ENCODE measurements at regions not wholly inside any gene's neighbourhood (a gene's known extent, or its start where the extent isn't known, plus 50 kb on each side); places are given as distances from the start of the nearest gene placed in this dataset.

GRCh38 chr6:67391955-67392354, 1243.1 kb upstream of the ADGRB3 start:
- no peak overlapping the region for H3K4me3 ChIP-seq
- H3K27ac ChIP-seq: no peak overlapping the region

GRCh38 chr6:67369679-67370078, 1265.4 kb upstream of the ADGRB3 start:
- Histone ChIP-seq H3K27ac (no peak overlapping the region), H3K4me3 (no peak overlapping the region)

- Histone ChIP-seq H3K27ac (no peak overlapping the region), H3K4me3 (no peak overlapping the region)
Measured at GRCh38 chr6:67362976-67363375, 1272.1 kb upstream of the ADGRB3 start.

- Histone ChIP-seq H3K4me3 (no peak overlapping the region), H3K27ac (no peak overlapping the region)
Measured at GRCh38 chr6:67361264-67361663, 1273.8 kb upstream of the ADGRB3 start.

GRCh38 chr6:67358241-67358640, 1276.8 kb upstream of the ADGRB3 start:
- no peak overlapping the region for H3K4me3 ChIP-seq
- H3K27ac ChIP-seq: no peak overlapping the region

- Histone ChIP-seq H3K27ac (no peak overlapping the region), H3K4me3 (no peak overlapping the region)
Measured at GRCh38 chr6:67353861-67354260, 1281.2 kb upstream of the ADGRB3 start.

GRCh38 chr6:67352717-67353116, 1282.4 kb upstream of the ADGRB3 start:
- Histone ChIP-seq H3K4me3 (no peak overlapping the region), H3K27ac (no peak overlapping the region)

- H3K27ac ChIP-seq: no peak overlapping the region
Measured at GRCh38 chr6:67350729-67351128, 1284.4 kb upstream of the ADGRB3 start.

GRCh38 chr6:67345946-67346345, 1289.1 kb upstream of the ADGRB3 start:
- H3K27ac ChIP-seq: no peak overlapping the region
- H3K4me3 ChIP-seq: no peak overlapping the region

More at GRCh38 chr6:67350729-67351128, 1284.4 kb upstream of the ADGRB3 start:
- no peak overlapping the region for H3K4me3 ChIP-seq

- no peak overlapping the region for H3K27ac ChIP-seq
- no peak overlapping the region for H3K4me3 ChIP-seq
Measured at GRCh38 chr6:67336014-67336413, 1299.1 kb upstream of the ADGRB3 start.

GRCh38 chr6:67331304-67331703, 1303.8 kb upstream of the ADGRB3 start:
- Histone ChIP-seq H3K4me3 (no peak overlapping the region), H3K27ac (no peak overlapping the region)

GRCh38 chr6:67328269-67328668, 1306.8 kb upstream of the ADGRB3 start:
- Histone ChIP-seq H3K4me3 (no peak overlapping the region), H3K27ac (no peak overlapping the region)

GRCh38 chr6:67300430-67301040, 1334.5 kb upstream of the ADGRB3 start:
- Histone ChIP-seq H3K27ac (no peak overlapping the region), H3K4me3 (no peak overlapping the region)

- Histone ChIP-seq H3K4me3 (no peak overlapping the region), H3K27ac (no peak overlapping the region)
Measured at GRCh38 chr6:67292169-67292568, 1342.9 kb upstream of the ADGRB3 start.

- H3K27ac ChIP-seq: no peak overlapping the region
Measured at GRCh38 chr6:67287566-67287965, 1347.5 kb upstream of the ADGRB3 start.

GRCh38 chr6:67285770-67286495, 1349.1 kb upstream of the ADGRB3 start:
- no peak overlapping the region for H3K4me3 ChIP-seq
- H3K27ac ChIP-seq: no peak overlapping the region

More at GRCh38 chr6:67287566-67287965, 1347.5 kb upstream of the ADGRB3 start:
- no peak overlapping the region for H3K4me3 ChIP-seq

GRCh38 chr6:67277312-67277711, 1357.8 kb upstream of the ADGRB3 start:
- H3K27ac ChIP-seq: no peak overlapping the region
- no peak overlapping the region for H3K4me3 ChIP-seq

GRCh38 chr6:67265996-67266921, 1368.8 kb upstream of the ADGRB3 start:
- Histone ChIP-seq H3K27ac (no peak overlapping the region), H3K4me3 (no peak overlapping the region)

GRCh38 chr6:67252663-67253062, 1382.4 kb upstream of the ADGRB3 start:
- no peak overlapping the region for H3K4me3 ChIP-seq
- no peak overlapping the region for H3K27ac ChIP-seq

- no peak overlapping the region for H3K27ac ChIP-seq
- H3K4me3 ChIP-seq: no peak overlapping the region
Measured at GRCh38 chr6:67248077-67248476, 1387.0 kb upstream of the ADGRB3 start.

GRCh38 chr6:67244037-67244436, 1391.0 kb upstream of the ADGRB3 start:
- no peak overlapping the region for H3K27ac ChIP-seq
- H3K4me3 ChIP-seq: no peak overlapping the region
